ENCODE measurements at regions not wholly inside any gene's neighbourhood (a gene's known extent, or its start where the extent isn't known, plus 50 kb on each side); places are given as distances from the start of the nearest gene placed in this dataset.
"Not testable (repeated sequence)": the region's sequence is repeated elsewhere in the genome, so short reads cannot be mapped to it uniquely, and the experiment has no call there.

DNA sequence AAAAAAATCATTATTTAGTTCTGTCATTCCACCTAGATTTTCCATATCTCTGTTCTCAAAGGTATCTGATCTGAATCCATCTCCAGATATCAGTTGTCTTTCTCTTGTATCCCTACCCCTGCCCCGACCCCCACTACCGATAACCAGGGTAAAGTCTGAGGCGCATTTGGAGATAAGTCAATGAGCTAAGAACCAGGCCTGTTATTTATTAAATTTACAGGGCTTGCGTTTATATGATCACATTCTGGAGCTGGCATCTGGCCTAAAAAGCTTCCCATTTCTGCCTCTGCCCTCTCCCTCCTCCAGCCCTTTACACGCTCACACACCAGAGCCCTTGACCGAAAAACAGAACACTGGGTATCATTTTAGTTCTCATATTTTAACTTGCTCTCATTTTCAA, 144.7 kb downstream of the ALDH8A1 start:
- Histone ChIP-seq H3K18ac (ENCODE audit: low read length) (no peak overlapping the region), H3K9ac (ENCODE audit: low read depth, low read length, poor library complexity) (no peak overlapping the region), H2BK5ac (ENCODE audit: low read length) (no peak overlapping the region), H4K8ac (ENCODE audit: low read depth, low read length) (no peak overlapping the region), H3K27ac (replicated peaks; ENCODE audit: low read length) (no peak overlapping the region), H3K9me3 (replicated peaks in 1 of 2; ENCODE audit: control insufficient read depth in 2 of 2, insufficient read depth in 1 of 2, low read depth in 1 of 2, low read length in 2 of 2) (no peaks in the 10 kb centered on the region), H3K79me1 (ENCODE audit: low read depth, low read length) (no peaks in the 10 kb centered on the region), H3K4me2 (ENCODE audit: insufficient read depth, low read length, poor library complexity, severe bottlenecking) (no peak overlapping the region), H3K36me3 (replicated peaks in 1 of 2; ENCODE audit: control insufficient read depth in 2 of 2, insufficient read depth in 2 of 2, low read length in 2 of 2) (no peaks in the 10 kb centered on the region), H3K23ac (ENCODE audit: low read depth, low read length, poor library complexity) (no peak overlapping the region), H2BK120ac (ENCODE audit: low read depth, low read length) (no peak overlapping the region), H2BK12ac (ENCODE audit: low read length) (no peak overlapping the region), H2AFZ (ENCODE audit: low read length) (no peak overlapping the region), H3K4me1 (ENCODE audit: control insufficient read depth in 2 of 2, insufficient read depth in 1 of 2, low read depth in 1 of 2, low read length in 2 of 2) (no peaks in the 10 kb centered on the region), H3K27me3 (ENCODE audit: control insufficient read depth in 3 of 3, insufficient read depth in 3 of 3, low read depth in 1 of 3, low read length in 3 of 3) (no peaks in the 10 kb centered on the region), H3K4me3 (ENCODE audit: low read length in 2 of 2) (no peak overlapping the region), H3K14ac (ENCODE audit: low read length) (no peak overlapping the region), H3K4ac (ENCODE audit: low read length) (no peak overlapping the region), H4K91ac (ENCODE audit: low read depth, low read length, poor library complexity) (no peak overlapping the region), H2AK5ac (ENCODE audit: low read depth, low read length) (no peak overlapping the region), H2BK15ac (ENCODE audit: low read length) (no peak overlapping the region)
- no CpG with 5 or more reads among the region's 6 CpGs for WGBS, 2 donors (ENCODE audit: extremely low coverage in 2 of 2, insufficient read length in 2 of 2, insufficient replicate concordance in 1 of 2)
- no peak for DNase-seq (ENCODE audit: low spot score)

- not testable (repeated sequence) for H3K36me3 ChIP-seq (replicated peaks in 1 of 2; ENCODE audit: control insufficient read depth in 2 of 2, insufficient read depth in 2 of 2, low read length in 2 of 2); H3K27me3 ChIP-seq (ENCODE audit: control insufficient read depth in 3 of 3, insufficient read depth in 3 of 3, low read depth in 1 of 3, low read length in 3 of 3)
These were observed 145.6 kb downstream of the ALDH8A1 start for GRCh38 chr6:134804311-134804710.

GRCh38 chr6:134802426-134803058, 147.4 kb downstream of the ALDH8A1 start:
- no peak overlapping the region for H3K23ac ChIP-seq (ENCODE audit: low read depth, low read length, poor library complexity)
- no peak overlapping the region for H2AK5ac ChIP-seq (ENCODE audit: low read depth, low read length)
- H3K4me3 ChIP-seq (ENCODE audit: low read length in 2 of 2), result no peak overlapping the region
- no peaks in the 10 kb centered on the region for H3K36me3 ChIP-seq (replicated peaks in 1 of 2; ENCODE audit: control insufficient read depth in 2 of 2, insufficient read depth in 2 of 2, low read length in 2 of 2)
- H3K27me3 ChIP-seq (ENCODE audit: control insufficient read depth in 3 of 3, insufficient read depth in 3 of 3, low read depth in 1 of 3, low read length in 3 of 3), result no peaks in the 10 kb centered on the region
- H4K91ac ChIP-seq (ENCODE audit: low read depth, low read length, poor library complexity), result no peak overlapping the region
- no peak overlapping the region for H2AFZ ChIP-seq (ENCODE audit: low read length)
- no CpG with 5 or more reads among the region's 5 CpGs for WGBS, 2 donors (ENCODE audit: extremely low coverage in 2 of 2, insufficient read length in 2 of 2, insufficient replicate concordance in 1 of 2)
- H3K4ac ChIP-seq (ENCODE audit: low read length), result no peak overlapping the region
- no peak overlapping the region for H3K9ac ChIP-seq (ENCODE audit: low read depth, low read length, poor library complexity)
- no peak for DNase-seq (ENCODE audit: low spot score)
- H3K79me1 ChIP-seq (ENCODE audit: low read depth, low read length), result no peaks in the 10 kb centered on the region
- H2BK120ac ChIP-seq (ENCODE audit: low read depth, low read length), result no peak overlapping the region
- no peak overlapping the region for H3K27ac ChIP-seq (replicated peaks; ENCODE audit: low read length)
- no peak overlapping the region for H2BK5ac ChIP-seq (ENCODE audit: low read length)
- H2BK12ac ChIP-seq (ENCODE audit: low read length), result no peak overlapping the region
- H3K14ac ChIP-seq (ENCODE audit: low read length), result no peak overlapping the region
- no peak overlapping the region for H2BK15ac ChIP-seq (ENCODE audit: low read length)
- no peaks in the 10 kb centered on the region for H3K4me1 ChIP-seq (ENCODE audit: control insufficient read depth in 2 of 2, insufficient read depth in 1 of 2, low read depth in 1 of 2, low read length in 2 of 2)
- no peak overlapping the region for H3K18ac ChIP-seq (ENCODE audit: low read length)
- no peak overlapping the region for H3K4me2 ChIP-seq (ENCODE audit: insufficient read depth, low read length, poor library complexity, severe bottlenecking)
- no peaks in the 10 kb centered on the region for H3K9me3 ChIP-seq (replicated peaks in 1 of 2; ENCODE audit: control insufficient read depth in 2 of 2, insufficient read depth in 1 of 2, low read depth in 1 of 2, low read length in 2 of 2)
- no peak overlapping the region for H4K8ac ChIP-seq (ENCODE audit: low read depth, low read length)

More at GRCh38 chr6:134804311-134804710, 145.6 kb downstream of the ALDH8A1 start:
- not testable (repeated sequence) for H3K4ac ChIP-seq (ENCODE audit: low read length); H3K14ac ChIP-seq (ENCODE audit: low read length); H3K9ac ChIP-seq (ENCODE audit: low read depth, low read length, poor library complexity); H2AK5ac ChIP-seq (ENCODE audit: low read depth, low read length); H2BK12ac ChIP-seq (ENCODE audit: low read length); H2BK15ac ChIP-seq (ENCODE audit: low read length); H3K4me3 ChIP-seq (ENCODE audit: low read length in 2 of 2); H3K4me2 ChIP-seq (ENCODE audit: insufficient read depth, low read length, poor library complexity, severe bottlenecking); H3K9me3 ChIP-seq (replicated peaks in 1 of 2; ENCODE audit: control insufficient read depth in 2 of 2, insufficient read depth in 1 of 2, low read depth in 1 of 2, low read length in 2 of 2); H2BK5ac ChIP-seq (ENCODE audit: low read length); H3K79me1 ChIP-seq (ENCODE audit: low read depth, low read length); H3K18ac ChIP-seq (ENCODE audit: low read length); DNase-seq (ENCODE audit: low spot score); H4K8ac ChIP-seq (ENCODE audit: low read depth, low read length); H4K91ac ChIP-seq (ENCODE audit: low read depth, low read length, poor library complexity); H3K4me1 ChIP-seq (ENCODE audit: control insufficient read depth in 2 of 2, insufficient read depth in 1 of 2, low read depth in 1 of 2, low read length in 2 of 2); H2AFZ ChIP-seq (ENCODE audit: low read length); H3K27ac ChIP-seq (replicated peaks; ENCODE audit: low read length); H2BK120ac ChIP-seq (ENCODE audit: low read depth, low read length); H3K23ac ChIP-seq (ENCODE audit: low read depth, low read length, poor library complexity)
- WGBS, 2 donors (ENCODE audit: extremely low coverage in 2 of 2, insufficient read length in 2 of 2, insufficient replicate concordance in 1 of 2), result no CpG with 5 or more reads among the region's 10 CpGs

- H2AK5ac ChIP-seq (ENCODE audit: low read depth, low read length), result no peak overlapping the region
- H3K4me2 ChIP-seq (ENCODE audit: insufficient read depth, low read length, poor library complexity, severe bottlenecking), result no peak overlapping the region
- no peak overlapping the region for H4K8ac ChIP-seq (ENCODE audit: low read depth, low read length)
- H3K79me1 ChIP-seq (ENCODE audit: low read depth, low read length), result no peaks in the 10 kb centered on the region
- H3K27ac ChIP-seq (replicated peaks; ENCODE audit: low read length), result no peak overlapping the region
- no peak overlapping the region for H2BK15ac ChIP-seq (ENCODE audit: low read length)
- no peak overlapping the region for H3K4me3 ChIP-seq (ENCODE audit: low read length in 2 of 2)
- H2BK120ac ChIP-seq (ENCODE audit: low read depth, low read length), result no peak overlapping the region
- H2BK12ac ChIP-seq (ENCODE audit: low read length), result no peak overlapping the region
- WGBS, 2 donors (ENCODE audit: extremely low coverage in 2 of 2, insufficient read length in 2 of 2, insufficient replicate concordance in 1 of 2), result no CpG with 5 or more reads among the region's 7 CpGs
- H3K14ac ChIP-seq (ENCODE audit: low read length), result no peak overlapping the region
- H3K9ac ChIP-seq (ENCODE audit: low read depth, low read length, poor library complexity), result no peak overlapping the region
- no peak overlapping the region for H2BK5ac ChIP-seq (ENCODE audit: low read length)
- no peak overlapping the region for H2AFZ ChIP-seq (ENCODE audit: low read length)
- H3K4ac ChIP-seq (ENCODE audit: low read length), result no peak overlapping the region
- H3K36me3 ChIP-seq (replicated peaks in 1 of 2; ENCODE audit: control insufficient read depth in 2 of 2, insufficient read depth in 2 of 2, low read length in 2 of 2), result no peaks in the 10 kb centered on the region
- H3K9me3 ChIP-seq (replicated peaks in 1 of 2; ENCODE audit: control insufficient read depth in 2 of 2, insufficient read depth in 1 of 2, low read depth in 1 of 2, low read length in 2 of 2), result no peaks in the 10 kb centered on the region
- no peak overlapping the region for H4K91ac ChIP-seq (ENCODE audit: low read depth, low read length, poor library complexity)
- H3K4me1 ChIP-seq (ENCODE audit: control insufficient read depth in 2 of 2, insufficient read depth in 1 of 2, low read depth in 1 of 2, low read length in 2 of 2), result peaks cover 0 to 3% of the 10 kb centered on the region in 2 donors
- H3K27me3 ChIP-seq (ENCODE audit: control insufficient read depth in 3 of 3, insufficient read depth in 3 of 3, low read depth in 1 of 3, low read length in 3 of 3), result no peaks in the 10 kb centered on the region
- no peak for DNase-seq (ENCODE audit: low spot score)
- no peak overlapping the region for H3K23ac ChIP-seq (ENCODE audit: low read depth, low read length, poor library complexity)
- H3K18ac ChIP-seq (ENCODE audit: low read length), result no peak overlapping the region
These were observed 152.3 kb downstream of the ALDH8A1 start for GRCh38 chr6:134797400-134798113.

Data from neuronal stem cell (in vitro differentiated cells).